NCI-H345 treated with DMSO at 0.1 percent for 48 hours (cell line): ENCODE measurements at regions not wholly inside any gene's neighbourhood (a gene's known extent, or its start where the extent isn't known, plus 50 kb on each side); places are given as distances from the start of the nearest gene placed in this dataset.

Source experiments
- DNase-seq: peaks from one replicate; lab custom pipeline; 2025; ENCODE audit not compliant: unreplicated experiment; lab: John Stamatoyannopoulos, UW

- DNase-seq = no peak
These were observed 481.5 kb downstream of the PDCD6IP start for GRCh38 chr3:34279901-34280300.

DNA sequence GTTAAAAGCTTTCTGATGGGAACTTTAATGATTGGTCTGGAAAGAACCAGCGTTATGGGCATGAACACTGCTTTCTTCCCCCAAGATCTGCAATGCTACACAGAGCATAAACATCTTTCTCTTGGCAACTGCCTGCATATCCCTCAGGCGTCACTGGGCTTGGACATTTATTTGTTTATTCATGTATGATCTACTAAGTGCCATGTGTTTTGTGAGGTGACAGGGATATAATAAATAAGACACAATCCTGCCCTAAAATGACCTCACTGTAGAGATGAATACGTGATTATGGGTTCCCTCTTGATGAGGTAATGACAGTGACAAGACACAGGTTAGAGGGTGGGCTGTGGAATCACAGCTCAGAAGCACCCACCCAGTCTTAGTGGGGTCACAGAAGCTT is 485.3 kb downstream of the PDCD6IP start:
- DNase-seq = no peak

- peak; percentile 47 for DNase-seq
These were observed 486.8 kb downstream of the PDCD6IP start for GRCh38 chr3:34284959-34285826.

DNA sequence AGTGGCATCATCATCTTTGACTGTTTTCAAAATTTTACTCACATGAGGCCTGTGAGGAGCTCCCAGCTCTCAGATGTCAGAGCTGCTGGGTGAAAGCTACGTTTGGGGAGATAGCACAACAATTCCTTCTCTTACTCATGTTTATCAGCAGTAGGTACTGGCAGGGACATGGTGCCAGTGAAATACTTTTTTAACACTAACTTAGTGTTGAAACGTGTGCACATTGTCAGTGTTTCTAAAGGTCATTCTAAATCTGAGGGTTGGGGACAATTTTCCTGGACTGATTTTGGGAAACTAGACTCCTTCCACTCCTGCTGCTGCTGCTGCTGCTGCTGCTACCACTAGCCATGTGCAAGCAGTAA is 487.4 kb downstream of the PDCD6IP start:
- DNase-seq = no peak

DNA sequence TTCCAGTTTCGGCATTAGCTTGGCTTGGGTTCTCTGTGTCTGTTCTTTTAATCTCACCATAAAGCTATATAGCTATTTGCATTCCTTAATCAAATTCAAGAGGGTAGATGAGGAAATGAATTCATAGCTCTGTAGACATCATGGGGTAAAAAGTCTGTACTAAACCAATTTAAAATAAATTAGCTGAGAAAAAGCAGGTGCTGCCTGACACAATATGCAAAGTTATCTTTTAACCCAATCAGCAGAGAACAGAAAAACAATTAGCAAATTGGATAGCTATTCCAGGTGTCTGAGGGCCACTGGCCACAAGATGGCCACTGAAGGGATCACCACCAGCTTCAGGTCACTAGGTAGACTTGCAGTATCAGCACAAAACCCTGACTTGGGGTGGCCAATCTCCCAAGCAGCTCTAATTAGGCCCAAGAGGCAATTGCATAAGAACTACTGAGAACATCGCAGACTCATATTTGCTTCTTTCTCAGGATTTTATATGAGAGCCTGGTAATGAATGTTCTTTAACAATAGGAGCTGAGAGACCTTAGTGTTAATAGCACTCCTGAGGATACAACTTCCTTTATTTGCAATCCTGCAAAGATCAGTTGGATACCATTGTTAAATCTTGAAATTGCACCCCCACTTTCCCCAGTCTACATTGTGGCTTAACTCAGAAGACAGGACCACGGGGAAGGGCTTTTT is 494.3 kb downstream of the PDCD6IP start:
- DNase-seq = no peak

DNA sequence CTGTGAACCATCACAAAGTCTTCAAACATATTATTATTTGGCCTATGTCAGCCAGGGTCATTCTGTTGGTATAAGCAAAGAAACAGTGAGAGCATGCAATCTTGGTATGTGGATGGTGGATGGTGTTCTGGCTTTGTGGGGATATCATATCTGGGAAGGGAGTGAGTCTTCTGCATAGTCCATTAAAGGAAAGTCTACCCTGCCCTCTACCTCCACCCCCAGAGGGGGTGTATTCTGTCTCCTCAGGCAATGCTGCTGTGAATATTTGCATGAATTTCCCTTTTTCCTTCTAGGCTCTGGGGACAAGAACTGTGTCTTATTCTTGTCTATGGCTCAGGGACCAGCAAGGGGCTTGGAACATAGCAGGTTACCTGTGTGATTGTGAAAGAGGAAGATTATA is 495.8 kb downstream of the PDCD6IP start:
- no peak for DNase-seq

DNA sequence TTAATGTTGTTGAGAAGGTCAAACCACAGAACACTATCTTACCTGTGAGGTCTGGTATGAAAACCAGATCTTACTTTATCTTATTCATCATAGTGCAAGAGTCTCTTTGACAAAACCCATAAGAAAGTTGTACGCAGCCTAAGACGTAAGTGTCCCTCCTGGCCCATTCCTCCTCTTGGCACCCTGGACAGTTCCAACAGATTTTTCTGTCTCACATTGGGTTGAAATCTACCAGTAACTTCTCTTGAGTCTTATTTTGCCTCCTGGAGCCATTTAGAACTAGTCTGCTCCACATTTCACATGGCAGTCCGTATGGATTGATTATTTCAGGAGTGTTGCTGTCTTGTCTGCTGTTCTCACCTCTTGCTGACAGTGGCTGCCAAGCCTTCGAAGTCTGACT is 498.4 kb downstream of the PDCD6IP start:
- no peak for DNase-seq

DNA sequence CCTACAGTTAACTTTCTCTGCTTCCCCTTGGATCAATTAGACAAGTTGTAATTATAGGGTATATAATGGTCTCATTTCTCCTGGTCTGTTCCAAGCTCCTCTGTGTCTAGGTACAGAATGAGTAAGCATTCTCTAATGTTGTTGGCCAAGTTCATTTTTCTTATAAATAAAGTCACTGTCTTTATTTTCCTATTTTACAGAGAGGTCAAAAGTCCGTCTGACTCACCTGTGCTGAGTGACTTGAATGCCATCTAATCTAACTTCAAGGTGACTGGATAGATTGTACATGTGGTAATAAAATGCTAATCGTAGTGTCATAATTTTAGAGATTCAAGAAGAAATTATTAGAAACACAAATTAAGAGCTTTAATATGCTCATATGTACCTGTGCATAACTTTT is 500.2 kb downstream of the PDCD6IP start:
- no peak for DNase-seq

- DNase-seq = no peak
These were observed 502.2 kb downstream of the PDCD6IP start for GRCh38 chr3:34300621-34301020.

GRCh38 chr3:34301313-34301712 is 502.9 kb downstream of the PDCD6IP start:
- DNase-seq = no peak

DNA sequence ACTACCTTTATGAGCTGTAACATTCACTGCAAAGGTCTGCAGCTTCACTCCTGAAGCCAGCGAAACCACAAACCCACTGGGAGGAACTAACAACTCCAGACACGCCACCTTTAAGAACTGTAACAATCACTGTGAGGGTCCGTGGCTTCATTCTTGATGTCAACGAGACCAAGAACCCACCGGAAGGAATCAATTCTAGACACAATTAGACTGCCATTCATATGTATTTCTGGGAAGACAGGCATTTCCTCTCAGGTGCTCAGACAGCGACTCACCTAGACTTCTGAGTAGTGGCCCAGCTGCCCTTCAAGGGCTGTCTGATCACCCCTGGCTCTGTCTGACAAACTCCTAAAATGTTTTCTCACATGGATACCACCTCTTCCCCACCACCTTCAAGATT is 506.8 kb downstream of the PDCD6IP start:
- no peak for DNase-seq

DNA sequence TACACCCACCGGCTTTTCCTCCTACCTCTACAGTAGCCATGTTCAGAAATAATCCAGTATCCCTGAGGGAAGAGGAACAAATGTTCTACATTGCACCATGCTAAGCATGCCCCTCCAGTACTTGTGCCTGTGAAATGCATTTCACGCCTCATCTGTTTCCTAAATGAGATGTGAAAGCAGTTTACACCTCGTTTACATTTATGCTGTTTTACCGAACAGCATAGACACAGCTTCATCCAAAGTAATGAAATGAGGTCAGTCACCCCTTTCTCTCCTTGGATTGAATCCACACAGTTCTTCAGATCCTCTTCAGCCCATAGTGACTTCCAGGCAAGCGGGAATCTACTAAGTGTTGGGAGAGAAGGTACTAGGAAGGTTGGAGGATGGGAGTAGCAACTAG is 514.3 kb downstream of the PDCD6IP start:
- DNase-seq = peak; percentile 85

DNA sequence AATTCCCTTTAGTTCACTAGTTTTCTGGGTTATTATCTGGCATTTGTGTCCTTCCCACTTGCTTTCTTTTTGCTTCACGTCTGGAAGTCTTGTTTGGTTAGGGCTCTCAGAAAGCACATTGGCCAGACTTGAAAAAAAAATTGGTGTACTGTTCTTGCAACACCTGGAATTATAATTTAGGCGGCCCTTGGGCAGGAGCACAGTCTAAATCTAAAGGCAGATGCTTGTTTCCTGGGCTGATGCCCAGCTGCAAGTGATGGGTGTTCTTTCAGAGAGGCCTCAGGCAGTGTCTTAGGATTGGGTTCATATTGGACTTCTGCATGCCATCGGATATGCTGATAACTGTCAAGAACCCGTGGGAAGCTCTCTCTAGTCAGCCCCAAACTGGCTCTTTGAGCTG is 521.5 kb downstream of the PDCD6IP start:
- DNase-seq = no peak

DNA sequence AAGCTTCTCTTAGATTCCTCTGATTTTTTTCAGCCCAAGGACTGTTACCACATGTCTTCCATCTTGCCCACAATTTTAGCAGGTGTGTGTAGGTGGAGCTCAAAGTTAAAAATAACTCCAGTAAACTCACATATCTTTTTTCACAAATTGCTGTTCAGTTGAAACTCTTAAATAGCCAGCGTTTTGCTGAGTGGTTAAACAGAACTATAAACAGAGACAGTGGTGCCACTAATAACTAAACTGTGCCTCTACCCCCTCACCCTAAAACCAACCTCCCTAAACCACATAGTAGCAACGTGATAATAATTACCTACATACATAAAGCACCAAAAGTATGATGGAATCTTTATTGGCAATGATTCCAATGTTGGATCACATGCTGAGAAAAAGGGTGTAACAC is 525.1 kb downstream of the PDCD6IP start:
- DNase-seq = no peak

GRCh38 chr3:34346656-34347055 is 548.2 kb downstream of the PDCD6IP start:
- no peak for DNase-seq

GRCh38 chr3:34351882-34352777 is 553.7 kb downstream of the PDCD6IP start:
- DNase-seq = no peak

- DNase-seq = no peak
These were observed 554.4 kb downstream of the PDCD6IP start for GRCh38 chr3:34352778-34353331.

- DNase-seq = peak; percentile 2
These were observed 559.0 kb downstream of the PDCD6IP start for GRCh38 chr3:34357461-34357860.

- DNase-seq = no peak
These were observed 560.6 kb downstream of the PDCD6IP start for GRCh38 chr3:34359064-34359463.

DNA sequence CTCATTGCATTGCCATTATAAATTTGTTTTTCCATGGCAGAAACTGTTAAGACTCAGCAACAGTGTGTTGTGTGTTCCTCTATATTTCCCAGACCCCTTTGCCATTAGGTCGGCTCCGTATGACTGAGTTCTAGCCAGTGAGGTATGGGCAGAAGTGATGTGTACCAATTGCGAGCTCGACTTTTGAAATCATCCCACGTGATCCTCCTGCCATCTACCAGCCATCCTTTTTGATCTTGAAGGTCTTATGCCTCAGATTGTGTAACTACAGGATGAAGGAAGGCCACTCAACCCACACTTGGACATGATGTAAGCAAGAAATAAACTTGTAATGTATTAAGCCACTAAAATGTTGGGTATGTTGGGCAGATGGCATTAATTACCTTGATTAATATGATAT is 562.3 kb downstream of the PDCD6IP start:
- DNase-seq = no peak

GRCh38 chr3:34361921-34362320 is 563.5 kb downstream of the PDCD6IP start:
- DNase-seq = no peak
